GM21390 (cell line): ENCODE measurements at regions not wholly inside any gene's neighbourhood (a gene's known extent, or its start where the extent isn't known, plus 50 kb on each side); places are given as distances from the start of the nearest gene placed in this dataset.
"Not testable (repeated sequence)": the region's sequence is repeated elsewhere in the genome, so short reads cannot be mapped to it uniquely, and the experiment has no call there.

Experiments used
- ATAC-seq: cut with Tn5 transposase; IDR thresholded peaks from one replicate; pipeline ENCODE4 v1.9.1; 2021; ENCODE audit not compliant: unreplicated experiment

DNA sequence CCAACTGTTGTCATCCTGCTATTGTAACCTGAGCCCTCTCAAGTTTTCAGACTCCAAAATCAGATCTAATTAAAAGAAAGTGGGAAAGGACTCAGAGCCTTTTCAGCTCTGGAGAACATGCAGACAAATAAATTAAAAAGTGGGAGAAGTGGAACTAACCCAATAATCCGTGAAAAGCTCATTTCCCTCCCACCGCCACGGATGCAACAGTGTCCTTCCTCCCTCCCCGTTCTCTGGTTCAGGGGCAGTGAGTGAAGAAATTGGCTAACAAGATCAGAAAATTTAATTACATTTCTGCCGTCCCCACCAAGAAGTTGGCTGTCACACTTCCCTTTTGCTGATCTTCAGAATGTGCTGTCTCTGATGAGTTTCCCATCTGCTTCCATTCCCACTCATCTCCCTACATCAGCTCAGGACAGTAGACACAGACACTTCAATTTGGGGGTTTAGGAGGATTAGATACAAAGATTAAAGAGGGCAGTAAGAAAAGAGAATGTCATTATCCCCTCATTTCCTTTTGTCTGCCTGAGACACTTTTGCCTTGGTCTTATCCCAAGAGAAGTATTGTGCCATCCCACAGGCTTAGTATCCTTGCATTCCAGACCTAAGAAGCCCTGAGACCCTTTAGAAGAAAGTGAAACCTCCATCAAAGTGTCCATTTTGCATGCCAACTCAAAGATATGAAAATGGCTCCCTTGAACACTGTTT is 335.7 kb upstream of the PPP2R3A start:
- no peak for ATAC-seq

DNA sequence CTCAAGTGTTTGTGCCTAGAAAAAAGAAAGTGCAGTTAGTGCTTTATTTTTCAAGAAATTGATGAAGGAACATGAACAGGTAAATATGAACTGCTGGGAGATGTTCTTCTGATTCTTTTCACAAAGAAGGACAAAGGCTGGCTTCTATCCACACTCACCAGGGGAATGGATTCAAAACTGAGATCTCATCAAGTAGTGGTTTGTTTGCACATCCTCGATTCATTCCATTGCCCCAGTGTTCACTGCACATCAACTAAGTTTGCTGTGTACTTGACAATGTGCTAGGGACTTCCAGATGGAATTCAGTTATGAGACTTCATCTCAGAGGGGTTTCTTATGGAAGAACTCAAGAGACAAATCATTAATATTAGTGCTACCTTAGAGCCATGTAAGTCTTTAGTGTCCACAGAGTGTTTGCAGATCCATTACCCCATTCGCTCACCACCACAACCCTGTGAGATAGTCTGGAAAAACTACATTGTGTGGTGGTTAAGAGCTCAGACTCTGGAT is 332.9 kb upstream of the PPP2R3A start:
- no peak for ATAC-seq

DNA sequence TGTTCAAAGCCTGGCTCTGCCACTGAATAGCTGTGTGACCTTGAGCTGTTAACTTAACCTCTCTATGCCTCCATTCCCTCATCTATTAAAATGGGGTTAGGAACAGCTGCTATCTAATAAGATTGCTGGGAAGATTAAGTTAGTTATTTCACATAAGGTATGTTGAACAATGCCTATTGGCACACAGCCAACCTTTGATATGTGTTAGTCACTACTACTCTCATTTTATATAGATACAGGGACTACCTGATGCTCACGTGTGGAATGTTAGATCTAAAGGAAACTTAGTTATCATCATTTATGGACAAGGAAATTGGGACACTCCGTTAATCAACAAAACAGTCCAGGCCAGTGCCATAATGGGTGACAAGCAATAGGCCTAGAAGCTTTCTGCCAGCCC is 332.4 kb upstream of the PPP2R3A start:
- ATAC-seq = no peak

DNA sequence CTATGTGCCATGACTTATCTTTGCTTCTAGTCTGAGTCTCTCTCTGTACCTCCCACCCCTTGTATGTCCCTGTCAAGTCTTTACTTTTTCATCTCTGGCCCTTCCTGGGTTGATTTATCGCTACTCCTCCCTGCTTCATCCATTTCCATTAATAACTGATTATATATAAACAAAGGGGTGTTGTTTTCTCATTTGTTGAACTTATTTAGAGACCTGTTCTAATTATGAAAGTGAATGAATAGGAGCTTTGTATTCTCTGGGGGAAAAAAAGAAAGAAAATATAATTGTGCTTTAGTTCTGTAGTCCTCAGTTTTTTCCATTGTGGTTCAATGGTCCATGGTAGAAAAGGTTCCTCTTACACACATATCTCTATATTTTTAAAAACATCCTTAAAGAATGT is 328.9 kb upstream of the PPP2R3A start:
- ATAC-seq = no peak

DNA sequence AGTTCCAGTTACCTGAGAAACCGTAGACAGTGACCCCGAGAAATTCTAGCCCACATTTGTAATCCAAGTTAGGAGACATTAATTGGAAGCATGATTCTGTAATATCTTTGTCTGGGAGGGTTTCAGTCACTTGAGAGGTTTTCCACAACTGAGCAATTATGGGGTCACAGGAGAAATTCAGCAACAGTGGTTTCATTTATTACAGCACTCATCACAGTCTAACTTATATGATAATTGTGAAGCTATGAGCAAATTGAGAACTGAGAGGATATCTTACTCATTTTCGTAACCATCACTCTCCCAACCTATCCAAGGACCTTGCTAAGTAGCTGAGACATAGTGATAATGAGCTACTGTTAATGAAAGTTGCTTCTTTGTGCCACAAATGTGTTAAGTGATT is 328.5 kb upstream of the PPP2R3A start:
- no peak for ATAC-seq

DNA sequence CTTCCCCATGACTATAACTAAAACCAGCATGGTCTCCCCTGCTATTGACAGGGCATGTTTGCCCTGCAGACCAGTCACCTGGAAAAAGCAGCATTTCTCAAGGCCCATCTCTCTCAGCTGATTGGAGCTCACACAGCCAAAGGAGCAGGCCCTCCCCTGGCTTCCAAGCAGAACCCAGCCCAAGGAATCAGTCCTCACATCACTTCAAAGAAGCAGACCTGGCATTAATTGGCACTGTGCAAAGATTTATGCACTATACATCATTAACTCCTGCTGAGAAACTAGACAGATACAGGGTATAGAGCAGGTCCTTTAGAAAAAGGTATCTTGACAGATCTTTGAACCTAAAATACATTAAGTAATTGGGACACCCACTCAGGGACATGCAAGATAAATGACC is 323.8 kb upstream of the PPP2R3A start:
- no peak for ATAC-seq

DNA sequence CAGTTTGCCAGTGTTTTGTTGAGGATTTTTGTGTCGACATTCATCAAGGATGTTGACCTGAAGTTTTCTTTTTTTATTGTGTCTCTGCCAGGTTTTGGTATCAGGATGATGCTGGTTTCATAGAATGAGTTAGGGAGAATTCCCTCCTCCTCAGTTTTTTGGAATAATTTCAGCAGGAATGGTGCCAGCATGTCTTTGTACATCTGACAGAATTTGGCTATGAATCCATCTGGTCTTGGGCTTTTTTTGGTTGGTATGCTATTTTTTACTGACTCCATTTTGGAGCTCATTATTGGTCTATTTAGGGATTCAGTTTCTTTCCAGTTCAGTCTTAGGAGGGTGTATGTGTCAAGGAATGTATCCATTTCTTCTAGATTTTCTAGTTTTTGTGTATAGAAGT is 320.0 kb upstream of the PPP2R3A start:
- ATAC-seq = no peak

DNA sequence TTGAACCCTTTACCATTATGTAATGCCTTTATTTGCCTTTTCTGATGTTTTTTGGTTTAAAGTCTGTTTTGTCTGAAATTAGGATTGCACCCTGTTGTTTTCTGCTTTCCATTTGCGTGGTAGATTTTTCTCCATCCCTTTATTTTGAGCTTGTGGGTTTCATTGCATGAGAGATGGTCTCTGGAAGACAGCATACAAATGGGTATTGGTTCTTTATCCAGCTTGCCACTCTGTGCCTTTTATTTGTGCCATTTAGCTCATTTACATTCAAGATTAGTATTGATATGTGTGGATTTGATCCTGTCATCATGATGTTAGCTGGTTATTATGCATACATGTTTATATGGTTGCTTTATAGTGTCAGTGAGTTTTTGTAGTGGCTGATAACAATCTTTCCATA is 318.7 kb upstream of the PPP2R3A start:
- no peak for ATAC-seq

DNA sequence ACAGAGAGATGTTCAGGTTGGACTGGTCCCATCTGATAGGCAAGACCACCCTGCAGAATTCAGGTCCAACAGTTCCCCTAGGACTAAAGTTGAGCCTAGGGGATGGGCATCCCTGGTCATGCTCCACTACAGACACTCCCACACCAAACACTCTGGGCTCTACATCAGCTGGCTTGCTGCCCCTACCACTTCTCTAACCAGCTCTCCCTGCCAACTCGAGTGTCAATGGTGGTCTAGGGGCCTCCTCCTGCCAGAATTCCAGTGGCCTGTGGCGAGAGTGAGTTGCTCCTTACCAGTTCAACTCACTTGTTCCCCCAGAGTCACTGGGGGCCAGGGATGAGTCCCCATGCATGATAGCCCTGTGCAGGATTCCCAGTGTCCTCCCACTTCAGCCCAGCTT is 316.2 kb upstream of the PPP2R3A start:
- no peak for ATAC-seq

DNA sequence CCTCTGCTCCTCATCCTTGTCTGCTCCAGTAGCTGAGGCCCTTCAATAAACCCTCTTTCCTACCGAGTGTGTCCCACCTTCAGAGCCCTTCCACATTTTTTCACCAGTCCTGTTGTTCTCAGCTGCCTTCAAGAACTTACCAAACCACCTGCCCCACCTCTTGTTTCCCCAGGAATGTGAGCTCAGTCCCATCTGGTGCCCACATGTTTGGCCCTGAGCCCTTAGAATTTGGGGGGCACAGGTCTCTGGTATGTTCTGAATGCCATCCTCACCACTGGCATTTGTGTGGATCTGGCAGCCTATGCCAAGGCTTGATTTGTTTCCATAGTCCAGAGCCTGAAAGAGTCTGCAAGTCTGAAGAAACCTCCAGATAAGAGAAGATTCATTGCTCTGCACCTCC is 315.2 kb upstream of the PPP2R3A start:
- ATAC-seq = no peak

DNA sequence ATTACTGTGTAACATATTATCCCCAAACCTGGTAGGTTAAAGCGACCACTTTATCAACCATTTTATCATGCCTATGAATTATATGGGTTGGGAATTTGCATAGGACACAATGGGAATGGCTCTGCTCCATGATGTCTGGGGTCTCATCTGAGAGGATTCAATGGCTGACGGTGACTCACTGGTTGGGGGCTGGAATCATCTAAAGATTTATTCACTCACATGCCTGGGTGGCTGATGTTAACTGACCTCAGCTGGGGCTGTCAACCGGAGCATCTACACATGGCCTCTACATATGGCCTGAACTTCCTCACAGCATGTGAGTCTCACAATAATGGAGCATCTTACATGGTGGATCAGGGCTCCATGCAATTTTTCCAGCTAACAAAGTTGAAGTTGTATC is 313.1 kb upstream of the PPP2R3A start:
- no peak for ATAC-seq

DNA sequence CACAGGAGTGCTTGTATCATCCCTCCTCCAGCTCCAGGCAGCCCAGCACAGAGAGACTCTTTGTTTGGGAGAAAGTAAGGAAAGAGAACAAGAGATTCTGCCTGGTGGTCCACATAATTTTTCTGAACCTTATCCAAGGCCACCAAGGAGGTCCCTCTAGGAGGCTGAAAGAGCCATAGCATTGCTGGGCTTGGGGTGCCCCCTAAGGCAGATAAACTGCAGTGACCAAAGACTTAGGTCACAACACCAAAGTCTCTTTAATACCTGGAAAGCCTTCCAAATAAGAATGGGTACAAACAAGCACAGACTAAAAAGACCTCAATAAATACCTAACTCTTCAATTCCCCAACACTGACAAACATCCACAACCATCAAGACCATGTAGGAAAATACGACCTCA is 310.2 kb upstream of the PPP2R3A start:
- no peak for ATAC-seq

DNA sequence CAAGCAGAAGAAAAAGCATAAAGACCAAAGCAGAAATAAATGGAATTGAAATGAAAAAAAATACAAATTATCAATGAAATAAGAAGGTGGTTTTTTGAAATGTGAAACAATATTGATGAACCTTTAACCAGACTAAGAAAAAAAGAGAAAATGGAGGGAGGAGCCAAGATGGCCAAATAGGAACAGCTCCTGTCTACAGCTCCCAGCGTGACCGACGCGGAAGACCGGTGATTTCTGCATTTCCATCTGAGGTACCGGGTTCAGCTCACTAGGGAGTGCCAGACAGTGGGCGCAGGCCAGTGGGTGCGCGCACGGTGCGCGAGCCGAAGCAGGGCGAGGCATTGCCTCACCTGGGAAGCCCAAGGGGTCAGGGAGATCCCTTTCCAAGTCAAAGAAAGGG is 307.1 kb upstream of the PPP2R3A start:
- ATAC-seq = not testable (repeated sequence)

DNA sequence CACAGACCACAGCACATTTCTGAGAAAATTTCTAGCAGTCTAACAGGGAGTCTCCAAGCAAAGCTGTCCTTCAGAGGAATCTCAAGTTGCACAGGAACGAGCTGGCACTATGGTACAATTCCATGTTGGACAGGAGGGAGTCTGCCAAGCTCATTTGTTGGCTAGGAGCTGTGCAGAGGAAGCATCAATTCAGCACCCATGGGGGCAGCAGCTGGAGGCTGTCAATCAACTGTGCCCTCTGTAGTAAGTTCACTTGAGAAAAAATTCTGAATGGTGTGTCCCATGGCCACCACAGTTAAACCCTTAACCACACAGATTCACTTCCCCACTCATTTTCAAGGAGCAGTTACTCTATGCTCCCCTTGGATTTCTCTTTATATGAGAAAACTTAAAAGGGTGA is 298.5 kb upstream of the PPP2R3A start:
- ATAC-seq = no peak

DNA sequence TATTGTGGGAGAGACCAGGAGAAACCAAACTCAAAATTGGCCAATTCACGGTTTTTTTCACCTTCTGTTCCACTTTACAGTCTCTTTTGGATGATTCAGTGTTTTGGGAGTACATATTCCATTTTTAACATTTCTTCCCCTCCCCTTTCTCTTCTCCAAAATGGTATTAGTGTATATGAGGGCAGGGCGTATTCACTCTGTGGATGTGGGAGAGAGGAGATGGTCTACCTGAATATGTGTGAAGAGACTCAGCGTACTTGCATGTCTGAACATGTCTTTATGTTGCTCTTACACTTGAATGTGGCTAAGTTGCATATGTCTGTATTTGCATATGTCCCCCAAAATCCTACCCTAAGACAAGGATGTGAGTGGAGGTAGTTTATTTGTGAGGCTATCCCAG is 291.0 kb upstream of the PPP2R3A start:
- ATAC-seq = no peak

DNA sequence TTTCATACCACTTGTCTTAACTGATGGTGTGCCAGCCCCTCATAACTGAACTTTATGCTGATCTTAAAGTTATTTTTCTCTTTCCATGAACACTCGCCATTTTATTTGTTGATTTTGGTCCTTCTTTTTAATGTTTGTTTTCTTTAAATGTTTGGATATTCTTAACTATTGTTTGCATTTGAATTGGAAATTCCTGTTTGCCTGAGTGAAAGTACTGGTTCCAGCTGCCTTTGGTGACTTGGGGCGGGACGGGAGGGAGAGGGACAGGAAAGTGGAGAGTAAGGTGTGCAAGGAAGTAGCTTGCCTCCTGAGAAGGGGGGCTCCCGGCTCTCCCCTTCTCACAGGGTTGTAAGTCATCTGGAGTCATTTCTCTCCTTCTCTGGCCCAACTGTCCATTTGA is 287.1 kb upstream of the PPP2R3A start:
- no peak for ATAC-seq

DNA sequence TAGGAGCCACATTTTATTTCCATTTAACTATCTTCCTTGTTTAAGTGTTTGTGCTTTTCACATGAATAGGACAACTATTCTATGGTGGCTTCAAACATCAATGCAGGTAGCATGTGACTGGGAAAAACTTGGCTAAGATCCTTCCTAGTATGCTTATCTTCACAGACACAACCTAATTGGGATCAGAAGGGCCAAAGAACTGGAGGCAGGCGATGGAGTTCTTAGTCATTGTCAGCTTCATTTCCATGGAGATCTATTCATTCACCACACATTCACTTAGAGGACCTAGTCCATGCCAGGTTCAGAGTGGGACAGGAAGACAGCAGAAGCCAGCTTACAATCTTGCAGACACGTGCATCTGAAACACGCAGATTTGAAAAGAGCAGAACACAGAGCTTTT is 277.5 kb upstream of the PPP2R3A start:
- no peak for ATAC-seq

DNA sequence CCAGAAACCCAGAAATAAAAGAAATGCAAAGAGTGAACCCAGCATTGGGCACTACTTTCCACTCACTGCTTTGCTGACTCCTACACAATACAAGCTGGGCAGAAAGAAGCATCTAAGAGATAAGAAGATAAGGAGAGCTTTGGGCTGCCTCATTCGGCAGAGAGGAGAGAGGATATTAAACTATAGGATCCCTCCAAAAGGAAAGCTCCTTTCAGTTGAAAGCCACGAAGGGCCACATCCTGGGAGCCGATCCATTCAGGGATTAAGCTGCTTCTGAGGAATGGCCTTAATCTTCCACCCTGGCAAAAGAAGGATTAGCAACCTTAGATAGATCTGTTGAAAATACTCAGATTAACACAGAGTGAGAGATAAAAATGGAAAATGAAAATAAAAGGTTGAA is 274.9 kb upstream of the PPP2R3A start:
- no peak for ATAC-seq

DNA sequence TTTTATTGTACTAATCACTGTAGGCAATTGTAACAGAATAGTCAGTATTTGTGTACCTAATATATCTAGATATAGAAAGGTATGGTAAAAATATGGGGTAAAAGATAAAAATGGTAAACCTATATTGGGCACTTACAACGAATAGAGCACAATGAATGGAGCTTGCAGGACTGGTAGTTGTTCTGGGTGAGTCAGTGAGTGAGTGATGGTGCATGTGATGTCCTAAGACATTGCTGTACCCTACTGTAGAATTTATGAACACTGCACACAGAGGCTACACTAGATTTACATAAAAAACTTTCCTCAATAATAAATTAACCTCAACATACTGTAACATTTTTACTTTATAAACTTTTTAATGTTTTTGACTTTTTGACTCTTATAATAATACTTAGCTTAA is 274.3 kb upstream of the PPP2R3A start:
- ATAC-seq = no peak

DNA sequence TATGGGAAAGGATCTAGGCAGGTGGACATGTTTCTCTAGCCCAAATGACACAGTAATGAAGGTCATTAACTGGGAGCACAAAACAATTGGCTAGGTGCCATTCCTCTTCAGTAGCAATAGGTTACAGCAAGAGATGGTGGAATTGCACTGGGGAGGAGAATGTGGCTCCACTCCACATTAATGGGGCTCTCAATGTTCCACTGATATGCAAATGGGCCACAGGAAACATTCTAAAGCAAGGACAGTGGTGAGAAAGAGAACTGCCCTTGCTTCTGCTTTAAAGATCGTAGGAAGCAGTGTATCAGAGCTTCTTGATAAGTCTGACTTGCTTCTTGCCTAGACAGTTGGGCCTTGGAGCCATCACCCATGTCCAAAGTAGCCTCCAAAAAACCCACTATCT is 271.4 kb upstream of the PPP2R3A start:
- no peak for ATAC-seq

DNA sequence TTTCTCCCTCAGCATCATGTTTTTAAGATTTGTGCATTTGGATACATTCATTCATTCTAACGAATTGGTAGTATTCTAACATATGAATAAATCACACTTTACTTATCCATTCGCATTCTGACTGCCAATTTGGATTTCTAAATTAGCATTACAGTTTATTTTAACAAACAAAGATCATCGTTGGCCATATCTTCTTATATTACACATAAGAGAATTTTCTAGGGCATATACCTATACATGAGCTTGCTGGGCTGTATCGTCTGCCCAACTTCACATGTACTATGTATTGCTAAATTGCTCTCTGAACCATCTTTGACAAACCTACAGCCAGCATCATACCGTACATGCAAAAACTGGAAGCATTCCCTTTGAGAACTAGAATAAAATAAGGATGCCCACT is 265.8 kb upstream of the PPP2R3A start:
- no peak for ATAC-seq

DNA sequence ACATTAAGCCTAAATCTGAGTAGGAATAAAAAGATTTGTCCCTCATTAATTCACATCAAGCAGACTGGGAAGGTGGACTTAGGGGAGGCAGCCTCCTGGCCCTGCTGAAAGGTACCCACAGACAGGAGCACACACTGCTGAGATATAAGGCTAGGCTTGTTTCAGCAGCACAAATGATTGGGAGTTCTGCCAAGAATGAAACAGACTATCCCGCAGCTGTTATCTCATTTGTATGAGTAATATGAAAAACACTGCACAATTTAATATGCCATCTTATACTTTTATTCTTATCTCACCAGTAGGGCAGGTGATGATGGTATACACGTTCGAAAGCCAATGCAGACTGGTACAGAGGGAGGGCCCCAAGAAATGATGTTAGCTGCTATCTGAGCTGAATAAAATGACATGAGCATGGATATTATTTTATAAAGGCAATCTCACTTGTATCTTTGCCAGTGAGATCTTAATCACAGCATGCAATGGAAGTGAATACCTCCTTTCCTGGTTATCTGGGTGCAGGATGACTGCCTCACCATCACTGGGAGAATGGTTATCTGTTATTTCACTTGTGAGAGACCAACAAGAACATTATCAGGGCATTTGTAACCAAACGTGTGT is 258.7 kb upstream of the PPP2R3A start:
- no peak for ATAC-seq

DNA sequence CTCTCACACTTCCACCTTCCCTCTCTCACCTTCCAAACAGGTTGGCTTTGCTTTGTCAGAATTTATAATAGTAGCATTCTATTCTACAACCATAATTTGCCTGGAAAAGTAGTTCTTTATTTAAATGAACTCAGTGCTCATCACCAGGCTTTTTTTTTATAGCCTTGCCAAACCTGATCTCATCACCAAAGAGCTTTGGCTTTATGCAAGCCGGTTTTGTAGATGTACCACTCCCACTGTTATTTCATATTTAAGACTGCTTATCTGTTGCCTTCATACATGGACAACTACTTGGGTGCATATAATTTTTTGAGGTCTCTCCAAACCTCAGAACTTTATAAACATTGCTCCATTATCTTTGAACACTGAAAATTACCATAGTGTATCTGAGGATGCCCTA is 246.1 kb upstream of the PPP2R3A start:
- ATAC-seq = no peak
